ENCODE measurements at regions not wholly inside any gene's neighbourhood (a gene's known extent, or its start where the extent isn't known, plus 50 kb on each side); places are given as distances from the start of the nearest gene placed in this dataset.

- TF ChIP-seq EZH2 (IDR thresholded peaks at IDR 0.05; ENCODE audit: borderline replicate concordance, low read length), result no peak
- TF ChIP-seq, protein P1, sequence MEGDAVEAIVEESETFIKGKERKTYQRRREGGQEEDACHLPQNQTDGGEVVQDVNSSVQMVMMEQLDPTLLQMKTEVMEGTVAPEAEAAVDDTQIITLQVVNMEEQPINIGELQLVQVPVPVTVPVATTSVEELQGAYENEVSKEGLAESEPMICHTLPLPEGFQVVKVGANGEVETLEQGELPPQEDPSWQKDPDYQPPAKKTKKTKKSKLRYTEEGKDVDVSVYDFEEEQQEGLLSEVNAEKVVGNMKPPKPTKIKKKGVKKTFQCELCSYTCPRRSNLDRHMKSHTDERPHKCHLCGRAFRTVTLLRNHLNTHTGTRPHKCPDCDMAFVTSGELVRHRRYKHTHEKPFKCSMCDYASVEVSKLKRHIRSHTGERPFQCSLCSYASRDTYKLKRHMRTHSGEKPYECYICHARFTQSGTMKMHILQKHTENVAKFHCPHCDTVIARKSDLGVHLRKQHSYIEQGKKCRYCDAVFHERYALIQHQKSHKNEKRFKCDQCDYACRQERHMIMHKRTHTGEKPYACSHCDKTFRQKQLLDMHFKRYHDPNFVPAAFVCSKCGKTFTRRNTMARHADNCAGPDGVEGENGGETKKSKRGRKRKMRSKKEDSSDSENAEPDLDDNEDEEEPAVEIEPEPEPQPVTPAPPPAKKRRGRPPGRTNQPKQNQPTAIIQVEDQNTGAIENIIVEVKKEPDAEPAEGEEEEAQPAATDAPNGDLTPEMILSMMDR (conservative IDR thresholded peaks at IDR 0.05 in 1 of 2, IDR thresholded peaks at IDR 0.05 in 1 of 2; ENCODE audit: extremely low read depth in 1 of 2, insufficient read depth in 1 of 2, low read depth in 1 of 2, low read length in 2 of 2), result no peak
These were observed 95.5 kb upstream of the ZMIZ1 start for GRCh38 chr10:78972947-78973900.

Measured in mammary epithelial cell (primary cell).